Suprapubic skin (tissue), 4 donors: ENCODE measurements at regions not wholly inside any gene's neighbourhood (a gene's known extent, or its start where the extent isn't known, plus 50 kb on each side); places are given as distances from the start of the nearest gene placed in this dataset.

ENCODE experiments used
- CTCF ChIP-seq, 2 donors: fragments of 200-600 bp in 1 of 2; fragments of 450-650 bp in 1 of 2; sonication (generic) in 1 of 2; IDR thresholded peaks; one replicate each; pipeline ENCODE4 v1.5.1; 2016 to 2019; ENCODE audit warnings: antibody characterized with exemption in 2 of 2, mild to moderate bottlenecking in 1 of 2, moderate library complexity in 1 of 2
- EP300 ChIP-seq: sonication (generic); formaldehyde crosslinking; IDR thresholded peaks from one replicate; pipeline ENCODE4 v1.6.1; 2017; ENCODE audit warnings: antibody characterized with exemption
- POLR2A ChIP-seq, 2 donors: fragments of 450-650 bp; IDR thresholded peaks; one replicate each; pipeline ENCODE4 v1.6.1; 2017; ENCODE audit warnings: antibody characterized with exemption in 2 of 2, mild to moderate bottlenecking in 2 of 2, moderate library complexity in 2 of 2
- POLR2AphosphoS5 ChIP-seq, 3 donors: sonication (generic); formaldehyde crosslinking; IDR thresholded peaks; one replicate each; pipeline ENCODE4 v1.6.1; 2017; ENCODE audit warnings: antibody characterized with exemption in 3 of 3

DNA sequence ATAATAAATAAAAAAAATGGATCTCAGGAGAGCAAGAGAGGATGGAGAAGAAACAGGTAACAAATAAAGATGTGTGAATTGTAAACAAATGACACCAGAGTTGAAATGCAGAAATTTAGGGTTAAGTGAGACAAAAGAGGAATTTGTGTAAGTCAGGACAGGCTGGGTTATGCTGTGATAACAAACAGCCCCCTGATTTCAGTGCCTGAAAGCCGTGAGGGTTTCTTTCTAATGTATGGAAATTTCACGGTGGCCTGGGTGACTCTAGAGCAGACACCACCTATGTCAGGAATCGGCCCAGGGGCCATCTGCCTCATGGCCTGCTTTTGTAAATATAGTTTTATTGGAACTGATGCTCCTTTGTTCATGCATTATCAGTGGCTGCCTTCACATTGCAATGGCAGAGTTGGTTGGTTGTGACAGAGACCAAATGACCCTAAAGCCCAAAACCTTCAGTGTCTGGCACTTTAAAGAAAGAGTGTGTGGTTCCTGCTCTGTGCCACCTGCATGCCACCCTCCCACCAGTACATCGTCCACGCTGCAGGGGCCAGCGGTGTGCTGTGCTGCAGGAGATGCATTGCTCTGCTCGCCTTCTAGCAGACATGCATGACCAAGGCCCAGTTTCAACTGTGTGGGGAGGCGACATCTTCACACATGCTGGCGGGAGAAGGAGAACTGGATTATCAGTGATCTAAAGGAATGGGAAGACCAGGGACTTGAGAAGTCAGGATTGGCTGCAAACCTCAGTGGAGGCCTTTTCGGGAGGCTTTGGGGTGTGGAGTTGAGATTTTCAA lies 221.2 kb upstream of the APCDD1 start:
- TF ChIP-seq CTCF (IDR thresholded peaks at IDR 0.05) (no peak), POLR2AphosphoS5 (IDR thresholded peaks at IDR 0.05) (no peak), EP300 (no peak), POLR2A (IDR thresholded peaks at IDR 0.05) (no peak)
